ENCODE measurements at regions not wholly inside any gene's neighbourhood (a gene's known extent, or its start where the extent isn't known, plus 50 kb on each side); places are given as distances from the start of the nearest gene placed in this dataset.

- no peak for DNase-seq (ENCODE audit: low read depth in 1 of 2, low spot score in 1 of 2)
These were observed 353.0 kb downstream of the EDEM1 start for GRCh38 chr3:5540532-5540931.

- DNase-seq (ENCODE audit: low read depth in 1 of 2, low spot score in 1 of 2): no peak
These were observed 355.0 kb downstream of the EDEM1 start for GRCh38 chr3:5542472-5542871.

- no peak for DNase-seq (ENCODE audit: low read depth in 1 of 2, low spot score in 1 of 2)
These were observed 355.5 kb downstream of the EDEM1 start for GRCh38 chr3:5543047-5543446.

- no peak for DNase-seq (ENCODE audit: low read depth in 1 of 2, low spot score in 1 of 2)
These were observed 358.2 kb downstream of the EDEM1 start for GRCh38 chr3:5545719-5546118.

GRCh38 chr3:5553203-5553602 lies 365.7 kb downstream of the EDEM1 start:
- no peak for DNase-seq (ENCODE audit: low read depth in 1 of 2, low spot score in 1 of 2)

DNA sequence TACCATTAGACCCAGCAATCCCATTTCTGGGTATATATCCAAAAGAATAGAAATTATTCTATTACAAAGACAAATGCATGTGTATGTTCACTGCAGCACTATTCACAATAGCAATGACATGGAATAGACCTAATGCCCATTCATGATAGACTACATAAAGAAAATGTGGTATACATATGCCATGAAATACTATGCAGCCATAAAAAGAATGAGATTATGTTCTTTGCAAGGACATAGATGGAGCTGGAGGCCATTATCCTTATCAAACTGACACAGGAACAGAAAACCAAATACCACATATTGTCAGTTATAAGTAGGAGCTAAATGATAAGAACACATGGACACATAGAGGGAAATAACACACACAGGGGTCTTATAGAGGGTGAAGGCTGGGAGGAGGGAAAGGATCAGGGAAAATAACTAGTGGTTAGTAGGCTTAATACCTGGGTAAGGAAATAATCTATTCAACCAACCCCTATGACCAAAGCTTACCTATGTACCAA lies 366.8 kb downstream of the EDEM1 start:
- DNase-seq (ENCODE audit: low read depth in 1 of 2, low spot score in 1 of 2): no peak

GRCh38 chr3:5560199-5560598 lies 372.7 kb downstream of the EDEM1 start:
- DNase-seq (ENCODE audit: low read depth in 1 of 2, low spot score in 1 of 2): no peak

DNA sequence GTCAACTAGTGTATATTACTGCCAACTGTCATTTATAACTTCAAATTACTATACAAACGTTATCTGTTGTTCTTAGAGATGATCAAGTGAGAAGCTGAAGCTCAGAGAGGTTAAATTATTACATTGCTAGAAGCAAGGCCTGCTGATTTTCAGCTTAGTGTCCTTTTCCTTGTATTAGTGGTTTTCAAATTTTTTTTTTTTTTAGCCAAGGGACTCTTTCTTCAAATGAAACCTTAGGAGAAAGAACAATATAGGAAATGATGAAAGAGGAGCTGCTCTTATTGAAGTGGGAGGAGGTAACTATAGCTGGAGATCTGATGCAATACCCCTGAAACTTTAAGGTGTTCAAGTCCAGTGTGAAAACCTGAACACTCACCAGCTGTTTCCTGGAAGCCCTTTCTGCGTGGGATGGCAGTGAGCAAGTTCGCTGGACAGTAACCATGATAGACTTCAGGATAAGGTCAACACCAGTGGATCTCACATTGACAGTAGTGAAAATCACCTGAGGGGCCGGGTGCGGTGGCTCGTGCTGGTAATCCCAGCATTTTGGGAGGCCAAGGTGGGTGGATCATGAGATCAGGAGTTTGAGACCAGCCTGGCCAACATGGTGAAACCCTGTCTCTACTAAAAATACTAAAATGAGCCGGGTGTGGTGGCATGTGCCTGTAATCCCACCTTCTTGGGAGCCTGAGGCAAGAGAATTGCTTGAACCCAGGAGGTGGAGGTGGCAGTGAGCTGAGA lies 376.2 kb downstream of the EDEM1 start:
- no peak for DNase-seq (ENCODE audit: low read depth in 1 of 2, low spot score in 1 of 2)

GRCh38 chr3:5564278-5564666 lies 376.8 kb downstream of the EDEM1 start:
- no peak for DNase-seq (ENCODE audit: low read depth in 1 of 2, low spot score in 1 of 2)

DNA sequence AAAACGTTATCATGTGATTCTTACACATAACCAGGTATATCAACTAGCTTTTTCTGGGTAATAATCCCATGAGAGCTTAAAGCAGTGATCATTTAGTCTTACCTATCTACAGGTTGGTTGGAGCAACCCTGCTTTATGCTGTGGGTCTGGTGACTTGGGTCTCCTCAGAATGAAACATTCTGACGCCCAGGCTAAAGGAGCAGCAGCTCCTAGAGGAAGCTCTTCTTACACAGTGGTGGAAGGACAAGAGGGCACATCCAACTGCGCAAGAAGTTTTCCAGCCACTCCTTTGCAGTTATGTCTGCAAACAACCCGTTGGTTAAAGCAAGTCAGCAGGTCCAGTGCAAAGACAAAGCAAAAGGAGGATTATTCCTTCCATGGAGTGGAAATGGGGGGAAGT lies 377.5 kb downstream of the EDEM1 start:
- DNase-seq (ENCODE audit: low read depth in 1 of 2, low spot score in 1 of 2): no peak

DNA sequence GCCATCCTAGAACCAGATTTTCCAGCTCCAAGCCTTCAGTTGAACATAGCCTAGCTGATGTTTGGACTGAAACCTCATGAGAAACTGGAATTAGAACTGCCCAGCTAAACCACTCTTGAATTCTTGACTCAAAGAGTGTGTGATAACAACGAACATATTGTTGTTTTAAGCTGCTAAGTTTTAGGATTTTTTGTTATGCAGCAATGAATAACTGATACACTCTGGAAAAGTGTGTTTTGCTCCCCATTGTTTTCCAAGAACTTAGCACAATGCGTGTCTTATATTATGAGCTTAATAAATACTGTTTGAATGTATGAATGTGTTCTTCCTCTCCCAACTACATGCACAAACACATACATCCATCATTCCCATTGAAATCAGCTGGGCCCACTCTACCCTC lies 379.6 kb downstream of the EDEM1 start:
- DNase-seq (ENCODE audit: low read depth in 1 of 2, low spot score in 1 of 2): no peak

DNA sequence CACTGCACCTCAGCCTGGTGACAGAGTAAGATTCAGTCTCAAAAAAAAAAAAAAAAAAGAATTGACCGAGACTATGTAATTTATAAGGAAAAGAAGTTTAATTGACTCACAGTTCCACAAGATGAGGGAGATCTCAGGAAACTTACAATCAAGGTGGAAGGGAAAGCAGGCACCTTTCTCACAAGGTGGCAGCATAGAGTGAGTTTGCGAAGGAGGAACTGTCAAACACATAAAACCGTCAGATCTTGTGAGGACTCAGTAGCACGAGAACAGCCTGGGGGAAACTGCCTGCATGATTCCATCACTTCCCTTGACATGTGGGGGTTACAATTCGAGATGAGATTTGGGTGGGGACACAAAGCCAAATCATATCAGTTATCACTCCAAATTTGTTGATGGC lies 380.9 kb downstream of the EDEM1 start:
- DNase-seq (ENCODE audit: low read depth in 1 of 2, low spot score in 1 of 2): no peak

DNA sequence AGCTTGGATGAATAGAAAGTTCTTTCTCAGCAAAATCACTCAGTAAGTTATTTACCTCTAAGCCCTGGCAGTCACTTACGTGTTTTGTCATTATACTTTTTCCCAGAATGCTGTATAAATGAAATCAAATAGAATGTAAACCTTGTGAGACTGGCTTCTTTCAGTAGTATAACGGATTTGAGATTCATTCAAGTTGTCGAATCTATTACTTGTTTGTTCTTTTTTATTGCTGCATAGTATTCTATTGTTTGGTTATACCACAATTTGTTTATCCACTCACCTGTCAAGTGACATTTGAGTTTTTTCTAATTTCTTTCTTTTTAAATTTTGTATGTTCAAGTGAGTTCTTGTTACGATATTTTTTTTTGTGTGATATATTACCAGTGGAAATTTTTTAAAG lies 381.6 kb downstream of the EDEM1 start:
- no peak for DNase-seq (ENCODE audit: low read depth in 1 of 2, low spot score in 1 of 2)

DNA sequence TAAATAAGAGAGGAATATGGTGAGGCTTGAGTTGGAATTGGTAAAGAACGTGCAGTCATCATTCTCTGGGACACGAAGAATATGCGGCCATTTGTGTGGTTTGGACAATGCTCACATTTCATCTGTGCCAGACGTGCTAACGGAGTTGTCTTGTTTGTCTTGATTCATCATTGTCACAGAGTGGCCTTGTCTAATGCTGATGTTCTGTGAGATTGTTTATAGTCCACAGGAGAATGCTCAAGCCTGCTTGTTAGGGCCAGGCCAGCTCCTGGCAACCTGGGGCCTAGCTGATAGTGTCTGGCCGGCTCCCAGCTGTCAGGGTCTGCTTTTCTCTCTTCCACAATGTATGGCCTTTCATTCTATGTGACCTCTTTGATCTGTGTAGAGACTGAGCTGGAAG lies 384.7 kb downstream of the EDEM1 start:
- no peak for DNase-seq (ENCODE audit: low read depth in 1 of 2, low spot score in 1 of 2)

DNA sequence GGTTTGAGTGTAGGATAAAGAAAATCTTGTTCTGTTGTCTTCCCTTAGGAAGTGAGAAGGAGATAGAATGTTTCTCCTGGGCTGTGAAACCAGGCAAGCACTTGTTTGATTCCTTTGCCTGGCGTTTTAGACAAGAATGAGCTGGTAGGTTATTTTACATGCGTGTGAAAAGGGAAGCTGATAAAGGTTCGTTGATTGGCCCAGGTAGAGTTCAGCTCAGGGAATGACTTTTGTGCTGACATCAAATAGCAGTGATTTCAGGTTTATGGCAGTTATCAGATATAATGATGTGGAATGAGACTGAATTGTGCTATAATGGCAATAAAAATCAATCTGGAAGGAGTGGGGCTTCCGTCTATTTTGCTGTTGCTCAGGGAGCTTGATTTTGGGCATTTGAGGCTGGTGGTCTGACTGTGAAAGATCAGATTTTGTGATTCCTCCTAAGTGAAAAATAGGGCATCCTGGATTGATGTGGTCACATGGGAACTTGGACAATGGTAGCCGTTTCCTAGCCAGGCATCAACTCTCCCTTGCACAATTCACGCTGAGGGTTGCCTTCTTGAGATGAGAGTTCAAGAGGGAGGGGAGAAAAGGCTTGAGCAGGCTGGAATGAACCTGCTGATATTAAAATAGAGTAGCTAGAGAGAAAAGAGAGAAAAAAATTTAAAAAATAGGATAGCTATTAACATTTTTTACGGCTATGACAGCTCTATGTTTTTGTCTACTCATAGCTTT lies 388.9 kb downstream of the EDEM1 start:
- DNase-seq (ENCODE audit: low read depth in 1 of 2, low spot score in 1 of 2): no peak

- DNase-seq (ENCODE audit: low read depth in 1 of 2, low spot score in 1 of 2): no peak
These were observed 391.7 kb downstream of the EDEM1 start for GRCh38 chr3:5579139-5579602.

DNA sequence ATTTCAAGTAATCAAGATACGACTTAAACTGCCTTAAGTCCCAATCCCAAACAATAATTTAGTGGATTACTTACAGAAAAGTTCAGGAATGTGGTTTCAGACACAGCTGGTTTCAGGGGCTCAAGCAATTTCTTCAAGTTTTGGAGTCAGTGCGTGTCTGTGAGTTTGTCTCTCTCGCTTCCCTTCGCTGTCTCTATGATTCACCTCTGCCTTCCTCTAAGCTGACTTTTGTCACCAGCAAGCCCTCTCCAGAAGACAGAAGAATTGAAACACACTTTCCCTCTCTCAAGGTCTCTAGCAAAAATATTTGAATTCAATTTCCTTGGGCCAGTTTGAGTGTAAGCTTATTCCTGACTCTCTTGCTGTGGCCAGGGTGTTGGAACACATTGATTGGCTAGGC lies 392.4 kb downstream of the EDEM1 start:
- no peak for DNase-seq (ENCODE audit: low read depth in 1 of 2, low spot score in 1 of 2)

GRCh38 chr3:5580826-5581225 lies 393.3 kb downstream of the EDEM1 start:
- no peak for DNase-seq (ENCODE audit: low read depth in 1 of 2, low spot score in 1 of 2)

DNA sequence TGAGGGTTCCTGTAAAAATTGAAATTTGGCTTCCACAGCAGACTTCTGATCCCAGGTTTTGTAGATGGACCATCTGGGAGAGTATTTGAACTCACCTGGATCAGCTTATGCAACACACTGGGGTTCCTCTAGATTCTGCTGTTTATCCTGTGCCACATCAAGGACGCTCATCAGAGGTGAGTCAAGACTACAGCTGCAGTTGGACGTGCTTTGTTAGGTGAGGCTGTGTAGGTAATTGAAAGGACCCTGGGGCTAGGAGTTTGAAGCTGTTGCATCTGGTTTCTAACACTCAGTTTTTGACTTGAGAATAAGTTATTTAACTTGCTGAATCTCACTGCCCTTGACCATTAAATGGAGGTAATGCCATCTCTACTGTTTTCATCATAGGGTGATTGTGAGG lies 394.2 kb downstream of the EDEM1 start:
- no peak for DNase-seq (ENCODE audit: low read depth in 1 of 2, low spot score in 1 of 2)

GRCh38 chr3:5583920-5584319 lies 396.4 kb downstream of the EDEM1 start:
- DNase-seq (ENCODE audit: low read depth in 1 of 2, low spot score in 1 of 2): no peak

GRCh38 chr3:5585085-5585484 lies 397.6 kb downstream of the EDEM1 start:
- DNase-seq (ENCODE audit: low read depth in 1 of 2, low spot score in 1 of 2): no peak

GRCh38 chr3:5606884-5607472 lies 419.5 kb downstream of the EDEM1 start:
- DNase-seq (ENCODE audit: low read depth in 1 of 2, low spot score in 1 of 2): no peak
